Mucosa of rectum (tissue), 2 donors: ENCODE measurements at regions not wholly inside any gene's neighbourhood (a gene's known extent, or its start where the extent isn't known, plus 50 kb on each side); places are given as distances from the start of the nearest gene placed in this dataset.

Experiments used
- H3K27ac ChIP-seq, 2 donors: one replicate each; pipeline ENCODE4 v1.7.0; 2013; ENCODE audit warnings: inconsistent platforms in 2 of 2, low read depth in 2 of 2, low read length in 2 of 2
- H3K27me3 ChIP-seq, 2 donors: one replicate each; pipeline ENCODE4 v1.7.0; 2013; ENCODE audit warnings: low read length in 2 of 2; ENCODE audit not compliant: control insufficient read depth in 2 of 2, insufficient read depth in 2 of 2
- H3K36me3 ChIP-seq, 2 donors: one replicate each; pipeline ENCODE4 v1.7.0; 2013; ENCODE audit warnings: low read length in 2 of 2; ENCODE audit not compliant: control insufficient read depth in 2 of 2, insufficient read depth in 2 of 2
- H3K4me1 ChIP-seq, 2 donors: one replicate each; pipeline ENCODE4 v1.7.0; 2013; ENCODE audit warnings: low read length in 2 of 2, mild to moderate bottlenecking in 1 of 2; ENCODE audit not compliant: control insufficient read depth in 2 of 2, insufficient read depth in 2 of 2
- H3K4me3 ChIP-seq, 2 donors: one replicate each; pipeline ENCODE4 v1.7.0; 2013; ENCODE audit warnings: low read length in 2 of 2
- H3K9ac ChIP-seq, 2 donors: one replicate each; pipeline ENCODE4 v1.7.0; 2013; ENCODE audit warnings: low read length in 2 of 2, low read depth in 1 of 2, mild to moderate bottlenecking in 1 of 2
- H3K9me3 ChIP-seq, 2 donors: one replicate each; pipeline ENCODE4 v1.7.0; 2013; ENCODE audit warnings: low read length in 2 of 2; ENCODE audit not compliant: control insufficient read depth in 2 of 2
- donor health status: healthy.
- donor health status: Normal muscosa, but diverticular disease.

- H3K27me3 ChIP-seq: no peaks in the 10 kb centered on the region
- H3K27ac ChIP-seq: no peak overlapping the region
- H3K36me3 ChIP-seq: no peaks in the 10 kb centered on the region
- H3K4me1 ChIP-seq: no peaks in the 10 kb centered on the region
- no peak overlapping the region for H3K4me3 ChIP-seq
- H3K9ac ChIP-seq: no peak overlapping the region
- no peaks in the 10 kb centered on the region for H3K9me3 ChIP-seq
Observed at GRCh38 chr13:104270731-104271130, 1204.5 kb upstream of the SLC10A2 start.

- no peak overlapping the region for H3K27ac ChIP-seq
- no peaks in the 10 kb centered on the region for H3K4me1 ChIP-seq
- no peak overlapping the region for H3K9ac ChIP-seq
- no peaks in the 10 kb centered on the region for H3K27me3 ChIP-seq
- no peaks in the 10 kb centered on the region for H3K9me3 ChIP-seq
- H3K36me3 ChIP-seq: no peaks in the 10 kb centered on the region
- no peak overlapping the region for H3K4me3 ChIP-seq
Observed at GRCh38 chr13:104267206-104267811, 1201.1 kb upstream of the SLC10A2 start.

- no peaks in the 10 kb centered on the region for H3K36me3 ChIP-seq
- H3K4me1 ChIP-seq: no peaks in the 10 kb centered on the region
- H3K27me3 ChIP-seq: no peaks in the 10 kb centered on the region
Observed at GRCh38 chr13:104256701-104257100, 1190.5 kb upstream of the SLC10A2 start.

GRCh38 chr13:104253063-104253680, 1187.0 kb upstream of the SLC10A2 start:
- no peak overlapping the region for H3K9ac ChIP-seq
- no peaks in the 10 kb centered on the region for H3K9me3 ChIP-seq
- H3K36me3 ChIP-seq: no peaks in the 10 kb centered on the region
- no peaks in the 10 kb centered on the region for H3K4me1 ChIP-seq
- no peaks in the 10 kb centered on the region for H3K27me3 ChIP-seq
- H3K27ac ChIP-seq: no peak overlapping the region
- no peak overlapping the region for H3K4me3 ChIP-seq

More at GRCh38 chr13:104256701-104257100, 1190.5 kb upstream of the SLC10A2 start:
- no peak overlapping the region for H3K4me3 ChIP-seq
- H3K9me3 ChIP-seq: no peaks in the 10 kb centered on the region
- no peak overlapping the region for H3K27ac ChIP-seq
- H3K9ac ChIP-seq: no peak overlapping the region

GRCh38 chr13:104251931-104252330, 1185.7 kb upstream of the SLC10A2 start:
- Histone ChIP-seq H3K36me3 (no peaks in the 10 kb centered on the region), H3K27ac (no peak overlapping the region), H3K27me3 (no peaks in the 10 kb centered on the region), H3K4me3 (no peak overlapping the region), H3K9me3 (no peaks in the 10 kb centered on the region), H3K9ac (no peak overlapping the region), H3K4me1 (no peaks in the 10 kb centered on the region)

GRCh38 chr13:104246955-104247354, 1180.7 kb upstream of the SLC10A2 start:
- H3K27me3 ChIP-seq: no peaks in the 10 kb centered on the region
- H3K4me3 ChIP-seq: no peak overlapping the region
- no peak overlapping the region for H3K27ac ChIP-seq
- H3K4me1 ChIP-seq: no peaks in the 10 kb centered on the region
- H3K36me3 ChIP-seq: no peaks in the 10 kb centered on the region
- H3K9me3 ChIP-seq: no peaks in the 10 kb centered on the region
- H3K9ac ChIP-seq: no peak overlapping the region

GRCh38 chr13:104206450-104207044, 1140.3 kb upstream of the SLC10A2 start:
- no peak overlapping the region for H3K27ac ChIP-seq
- no peaks in the 10 kb centered on the region for H3K27me3 ChIP-seq
- no peaks in the 10 kb centered on the region for H3K36me3 ChIP-seq
- no peak overlapping the region for H3K9ac ChIP-seq
- H3K9me3 ChIP-seq: no peaks in the 10 kb centered on the region
- H3K4me3 ChIP-seq: no peak overlapping the region
- no peaks in the 10 kb centered on the region for H3K4me1 ChIP-seq

- Histone ChIP-seq H3K9ac (no peak overlapping the region), H3K27ac (no peak overlapping the region), H3K27me3 (no peaks in the 10 kb centered on the region), H3K36me3 (no peaks in the 10 kb centered on the region), H3K9me3 (no peaks in the 10 kb centered on the region), H3K4me1 (no peaks in the 10 kb centered on the region), H3K4me3 (no peak overlapping the region)
Observed at GRCh38 chr13:104204177-104204576, 1138.0 kb upstream of the SLC10A2 start.

GRCh38 chr13:104198801-104199200, 1132.6 kb upstream of the SLC10A2 start:
- no peak overlapping the region for H3K4me3 ChIP-seq

GRCh38 chr13:104196611-104197010, 1130.4 kb upstream of the SLC10A2 start:
- no peak overlapping the region for H3K4me3 ChIP-seq
- H3K9ac ChIP-seq: no peak overlapping the region
- H3K36me3 ChIP-seq: no peaks in the 10 kb centered on the region
- no peaks in the 10 kb centered on the region for H3K9me3 ChIP-seq
- H3K27ac ChIP-seq: no peak overlapping the region
- no peaks in the 10 kb centered on the region for H3K4me1 ChIP-seq
- H3K27me3 ChIP-seq: no peaks in the 10 kb centered on the region

More at GRCh38 chr13:104198801-104199200, 1132.6 kb upstream of the SLC10A2 start:
- no peaks in the 10 kb centered on the region for H3K36me3 ChIP-seq
- no peaks in the 10 kb centered on the region for H3K9me3 ChIP-seq
- H3K4me1 ChIP-seq: no peaks in the 10 kb centered on the region
- H3K9ac ChIP-seq: no peak overlapping the region
- H3K27me3 ChIP-seq: no peaks in the 10 kb centered on the region
- H3K27ac ChIP-seq: no peak overlapping the region
